Adrenal gland (tissue), 9 donors: ENCODE measurements at regions not wholly inside any gene's neighbourhood (a gene's known extent, or its start where the extent isn't known, plus 50 kb on each side); places are given as distances from the start of the nearest gene placed in this dataset.

Experiments
- DNase-seq, 7 donors: peaks; one replicate each; pipeline ENCODE4 v3.0.0-alpha.2; 2019 to 2020
- H3K27ac ChIP-seq, 5 donors: fragments of 200-600 bp; sonication (generic) in 4 of 5; 1 replicate in 3 of 5; 2 replicates in 2 of 5; pipeline versions ENCODE4 v1.5.1 to v1.8.0; 2016 to 2020; ENCODE audit warnings: mild to moderate bottlenecking in 1 of 5
- H3K27me3 ChIP-seq: fragments of 200-600 bp; 2 replicates; pipeline ENCODE4 v1.8.0; 2021
- H3K36me3 ChIP-seq, 2 donors: fragments of 200-600 bp; replicated peaks in 1 of 2; 1 replicate in 1 of 2; 2 replicates in 1 of 2; pipeline versions ENCODE4 v1.5.1 to v1.8.0; 2018 to 2022
- H3K4me1 ChIP-seq, 2 donors: fragments of 200-600 bp; replicated peaks in 1 of 2; 1 replicate in 1 of 2; 2 replicates in 1 of 2; pipeline versions ENCODE4 v1.5.1 to v1.8.0; 2018 to 2021
- H3K4me3 ChIP-seq, 4 donors: fragments of 200-600 bp; sonication (generic) in 3 of 4; one replicate each; pipeline ENCODE4 v1.5.1; 2016 to 2018
- H3K9me3 ChIP-seq, 3 donors: fragments of 200-600 bp; sonication (generic) in 1 of 3; replicated peaks in 1 of 3; 1 replicate in 2 of 3; 2 replicates in 1 of 3; pipeline versions ENCODE4 v1.5.1 to v1.8.0; 2016 to 2021
- POLR2A ChIP-seq, 2 donors: fragments of 450-650 bp; IDR thresholded peaks; one replicate each; pipeline ENCODE4 v1.6.1; 2017; ENCODE audit warnings: antibody characterized with exemption in 2 of 2, mild to moderate bottlenecking in 2 of 2, moderate library complexity in 1 of 2
- WGBS, 4 donors: extraction: QIAGEN DNeasy Blood & Tissue Kit in 2 of 4; methylation state at CpG; one replicate each; pipeline versions ENCODE4 v1.1.5 to v1.1.7; 2013 to 2017; 5-methylcytosine and 5-hydroxymethylcytosine counted together
- intact Hi-C, 2 donors: fragments of 100-400 bp; cut with DNase I; formaldehyde crosslinking; loops; one replicate each; pipeline versions ENCODE4 v1.14.1 to v1.15.0; 2022 to 2023
- TF ChIP-seq, protein P1 (sequence below), 6 experiments: fragments of 450-650 bp in 4 of 6; fragments of 200-600 bp in 2 of 6; sonication (generic) in 1 of 6; IDR thresholded peaks; 1 replicate in 5 of 6; 2 replicates in 1 of 6; pipeline versions ENCODE4 v1.5.1 to v1.8.0; 2016 to 2021; ENCODE audit warnings: antibody characterized with exemption in 6 of 6, mild to moderate bottlenecking in 2 of 6, moderate library complexity in 1 of 6
- donor health status: healthy with polysubstance abuse.
- donor health status: Bipolar disorder and iron deficiency.
- donor health status: DM: yes; HTN: yes; CAD: no.
- donor health status: DM: no; HTN: no; CAD: no.
- donor health status: DM: no; HTN: no; CAD: no.

DNA sequence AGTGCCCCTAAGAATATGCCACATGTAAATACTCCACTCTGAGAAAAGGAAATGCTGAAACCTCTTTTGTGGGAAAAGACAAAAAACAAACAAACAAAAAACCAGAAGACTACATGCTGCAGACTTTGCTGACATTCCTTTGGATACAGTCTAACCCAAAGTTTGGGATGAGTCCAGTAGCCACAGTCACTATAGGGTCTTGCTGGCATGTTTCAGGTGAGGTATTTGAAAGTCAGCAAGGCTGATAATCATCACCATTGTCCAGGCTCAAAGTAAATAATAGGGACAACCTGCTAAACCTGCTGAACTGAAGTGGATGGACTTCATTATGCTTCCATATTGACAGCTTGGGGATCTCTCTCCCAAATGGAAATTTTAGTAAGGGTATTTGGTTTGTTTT, 1087.0 kb upstream of the LRRTM3 start:
- TF ChIP-seq POLR2A (IDR thresholded peaks at IDR 0.05): no peak
- TF ChIP-seq, protein P1, sequence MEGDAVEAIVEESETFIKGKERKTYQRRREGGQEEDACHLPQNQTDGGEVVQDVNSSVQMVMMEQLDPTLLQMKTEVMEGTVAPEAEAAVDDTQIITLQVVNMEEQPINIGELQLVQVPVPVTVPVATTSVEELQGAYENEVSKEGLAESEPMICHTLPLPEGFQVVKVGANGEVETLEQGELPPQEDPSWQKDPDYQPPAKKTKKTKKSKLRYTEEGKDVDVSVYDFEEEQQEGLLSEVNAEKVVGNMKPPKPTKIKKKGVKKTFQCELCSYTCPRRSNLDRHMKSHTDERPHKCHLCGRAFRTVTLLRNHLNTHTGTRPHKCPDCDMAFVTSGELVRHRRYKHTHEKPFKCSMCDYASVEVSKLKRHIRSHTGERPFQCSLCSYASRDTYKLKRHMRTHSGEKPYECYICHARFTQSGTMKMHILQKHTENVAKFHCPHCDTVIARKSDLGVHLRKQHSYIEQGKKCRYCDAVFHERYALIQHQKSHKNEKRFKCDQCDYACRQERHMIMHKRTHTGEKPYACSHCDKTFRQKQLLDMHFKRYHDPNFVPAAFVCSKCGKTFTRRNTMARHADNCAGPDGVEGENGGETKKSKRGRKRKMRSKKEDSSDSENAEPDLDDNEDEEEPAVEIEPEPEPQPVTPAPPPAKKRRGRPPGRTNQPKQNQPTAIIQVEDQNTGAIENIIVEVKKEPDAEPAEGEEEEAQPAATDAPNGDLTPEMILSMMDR (IDR thresholded peaks at IDR 0.05): no peak
- Histone ChIP-seq H3K4me1 (no peaks in the 10 kb centered on the region), H3K27me3 (no peaks in the 10 kb centered on the region), H3K27ac (no peak overlapping the region), H3K9me3 (no peaks in the 10 kb centered on the region), H3K4me3 (no peak overlapping the region), H3K36me3 (no peaks in the 10 kb centered on the region)
- DNase-seq: no peak
- intact Hi-C loops: no loop called here

DNA sequence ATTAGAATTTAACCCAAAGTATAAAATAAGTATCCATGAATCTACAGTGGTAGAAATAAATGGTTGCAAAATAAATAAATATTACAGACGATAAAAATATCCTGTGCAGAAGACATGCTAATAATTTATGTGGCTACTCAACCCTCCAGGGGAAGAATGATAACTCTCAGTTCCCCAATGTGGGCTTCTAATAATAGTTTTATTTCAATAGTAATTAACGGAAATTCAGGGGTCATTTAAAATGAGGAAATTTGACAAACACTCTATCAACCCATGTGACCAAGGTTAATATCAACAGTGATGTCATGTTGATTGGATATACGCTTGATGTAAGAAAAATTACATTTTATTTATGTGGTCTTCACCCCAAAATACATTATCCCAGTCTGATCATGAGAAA, 1082.6 kb upstream of the LRRTM3 start:
- WGBS, 4 donors: 58 to 79% (median 72%) methylated on average over 3 of the region's 3 CpGs
- TF ChIP-seq, protein P1 (IDR thresholded peaks at IDR 0.05): no peak
- no peak for TF ChIP-seq POLR2A (IDR thresholded peaks at IDR 0.05)
- no peak overlapping the region for H3K4me3 ChIP-seq

DNA sequence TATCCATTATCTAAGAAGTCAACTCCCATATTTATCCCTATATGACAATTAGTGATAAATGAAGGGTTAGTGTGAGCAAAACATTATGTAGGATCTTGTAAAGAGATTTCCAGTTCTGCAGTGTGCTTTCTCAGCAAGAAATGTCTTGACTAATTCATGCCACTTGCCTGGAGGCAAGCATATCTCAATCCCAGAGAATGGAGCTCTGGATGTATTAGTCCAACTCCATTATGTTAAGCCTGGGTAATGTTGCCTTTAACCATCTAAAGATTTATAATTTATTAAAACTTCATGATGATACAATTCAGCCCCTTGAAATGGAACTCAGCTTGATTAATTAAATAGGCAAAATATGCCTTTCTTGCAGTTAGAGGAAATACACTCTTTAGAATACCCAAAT, 1079.9 kb upstream of the LRRTM3 start:
- Histone ChIP-seq H3K9me3 (peaks cover 0 to 4% (median 0%) of the 10 kb centered on the region in 3 donors), H3K4me1 (no peaks in the 10 kb centered on the region), H3K36me3 (no peaks in the 10 kb centered on the region), H3K27me3 (no peaks in the 10 kb centered on the region), H3K4me3 (no peak overlapping the region), H3K27ac (no peak overlapping the region)
- no peak for TF ChIP-seq POLR2A (IDR thresholded peaks at IDR 0.05)
- TF ChIP-seq, protein P1 (IDR thresholded peaks at IDR 0.05): no peak
- intact Hi-C loops: no loop called here
- no peak for DNase-seq

More for the DNA sequence above, 1082.6 kb upstream of the LRRTM3 start:
- Histone ChIP-seq H3K4me1 (no peaks in the 10 kb centered on the region), H3K36me3 (no peaks in the 10 kb centered on the region), H3K27me3 (no peaks in the 10 kb centered on the region), H3K27ac (no peak overlapping the region), H3K9me3 (no peaks in the 10 kb centered on the region)
- DNase-seq: no peak
- intact Hi-C loops: no loop called here

DNA sequence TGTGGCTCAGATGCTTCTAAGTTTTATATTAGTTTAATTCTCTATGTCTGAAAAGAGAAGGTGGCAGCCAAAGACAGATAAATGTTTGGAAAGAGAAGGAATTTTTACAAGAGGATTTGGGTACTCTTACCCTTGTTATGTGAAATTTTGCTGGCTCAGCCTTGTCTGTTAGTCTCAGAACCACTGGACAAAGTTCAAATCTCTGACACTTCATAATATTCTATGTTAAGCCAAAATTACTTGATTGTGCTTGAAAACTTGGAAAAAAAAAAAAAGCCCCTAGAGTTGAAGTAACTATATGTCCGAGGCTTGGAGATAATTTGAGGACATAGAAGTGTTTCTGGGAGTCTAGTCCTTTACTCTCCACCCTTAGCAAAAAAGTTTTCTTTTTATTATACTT, 1079.3 kb upstream of the LRRTM3 start:
- intact Hi-C loops: no loop called here

More for the DNA sequence above, 1079.3 kb upstream of the LRRTM3 start:
- Histone ChIP-seq H3K9me3 (peaks cover 0 to 4% (median 0%) of the 10 kb centered on the region in 3 donors), H3K4me1 (no peaks in the 10 kb centered on the region), H3K27ac (no peak overlapping the region), H3K4me3 (no peak overlapping the region), H3K27me3 (no peaks in the 10 kb centered on the region), H3K36me3 (no peaks in the 10 kb centered on the region)
- TF ChIP-seq, protein P1 (IDR thresholded peaks at IDR 0.05): no peak
- TF ChIP-seq POLR2A (IDR thresholded peaks at IDR 0.05): no peak
- 56 to 82% (median 73%) methylated on average over 1 of the region's 1 CpG for WGBS, 4 donors
- DNase-seq: no peak
